ENCODE measurements at regions not wholly inside any gene's neighbourhood (a gene's known extent, or its start where the extent isn't known, plus 50 kb on each side); places are given as distances from the start of the nearest gene placed in this dataset.

DNA sequence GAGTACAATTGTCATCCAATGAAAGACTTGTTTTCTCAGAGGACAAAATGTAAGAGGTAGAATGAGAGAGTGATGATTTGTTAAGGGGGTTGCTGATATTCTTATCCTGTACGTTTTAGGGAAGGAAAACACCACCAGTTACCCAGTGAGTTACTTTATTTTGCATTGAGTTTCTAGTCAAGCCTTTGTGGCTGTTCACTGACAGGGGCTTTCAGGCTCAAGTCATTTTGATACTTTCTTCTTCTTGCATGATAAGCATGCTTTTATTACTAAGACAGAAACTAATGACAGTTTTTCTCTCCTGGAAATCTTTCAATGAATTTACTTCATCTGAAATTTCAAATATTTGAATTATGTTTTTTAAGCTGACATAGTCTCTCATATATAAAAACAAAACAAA is 710.2 kb upstream of the POM121L12 start:
- H3K4me3 ChIP-seq (ENCODE audit: low read depth, low read length): no peak overlapping the region
- TF ChIP-seq, protein P1, sequence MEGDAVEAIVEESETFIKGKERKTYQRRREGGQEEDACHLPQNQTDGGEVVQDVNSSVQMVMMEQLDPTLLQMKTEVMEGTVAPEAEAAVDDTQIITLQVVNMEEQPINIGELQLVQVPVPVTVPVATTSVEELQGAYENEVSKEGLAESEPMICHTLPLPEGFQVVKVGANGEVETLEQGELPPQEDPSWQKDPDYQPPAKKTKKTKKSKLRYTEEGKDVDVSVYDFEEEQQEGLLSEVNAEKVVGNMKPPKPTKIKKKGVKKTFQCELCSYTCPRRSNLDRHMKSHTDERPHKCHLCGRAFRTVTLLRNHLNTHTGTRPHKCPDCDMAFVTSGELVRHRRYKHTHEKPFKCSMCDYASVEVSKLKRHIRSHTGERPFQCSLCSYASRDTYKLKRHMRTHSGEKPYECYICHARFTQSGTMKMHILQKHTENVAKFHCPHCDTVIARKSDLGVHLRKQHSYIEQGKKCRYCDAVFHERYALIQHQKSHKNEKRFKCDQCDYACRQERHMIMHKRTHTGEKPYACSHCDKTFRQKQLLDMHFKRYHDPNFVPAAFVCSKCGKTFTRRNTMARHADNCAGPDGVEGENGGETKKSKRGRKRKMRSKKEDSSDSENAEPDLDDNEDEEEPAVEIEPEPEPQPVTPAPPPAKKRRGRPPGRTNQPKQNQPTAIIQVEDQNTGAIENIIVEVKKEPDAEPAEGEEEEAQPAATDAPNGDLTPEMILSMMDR (IDR thresholded peaks at IDR 0.05; ENCODE audit: low read depth, low read length): no peak

DNA sequence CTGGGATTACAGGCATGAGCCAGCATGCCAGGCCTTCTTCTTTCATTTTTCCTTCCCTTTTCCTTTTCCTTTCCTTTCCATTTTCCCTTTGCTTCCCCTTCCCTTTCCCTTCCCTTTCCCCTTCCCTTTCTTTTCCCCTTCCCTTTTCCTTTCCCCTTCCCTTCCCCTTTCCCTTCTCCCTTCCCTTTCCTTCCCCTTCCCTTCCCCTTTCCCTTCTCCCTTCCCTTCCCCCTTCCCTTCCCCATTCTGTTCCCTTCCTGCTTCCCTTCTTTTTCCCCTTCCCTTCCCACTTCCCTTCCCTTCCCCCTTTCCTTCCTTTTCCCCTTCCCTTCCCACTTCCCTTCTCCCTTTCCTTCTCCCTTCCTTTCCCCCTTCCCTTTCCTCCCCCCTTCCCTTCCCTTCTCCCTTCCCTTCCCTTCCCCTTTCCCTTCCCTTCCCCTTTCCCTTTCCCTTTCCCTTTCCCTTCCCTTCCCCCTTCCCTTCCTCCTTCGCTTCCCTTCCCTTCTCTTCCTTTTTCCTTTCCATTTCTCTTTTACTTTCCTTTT is 712.2 kb upstream of the POM121L12 start:
- TF ChIP-seq, protein P1 (IDR thresholded peaks at IDR 0.05; ENCODE audit: low read depth, low read length): no peak
- H3K4me3 ChIP-seq (ENCODE audit: low read depth, low read length): no peak overlapping the region

DNA sequence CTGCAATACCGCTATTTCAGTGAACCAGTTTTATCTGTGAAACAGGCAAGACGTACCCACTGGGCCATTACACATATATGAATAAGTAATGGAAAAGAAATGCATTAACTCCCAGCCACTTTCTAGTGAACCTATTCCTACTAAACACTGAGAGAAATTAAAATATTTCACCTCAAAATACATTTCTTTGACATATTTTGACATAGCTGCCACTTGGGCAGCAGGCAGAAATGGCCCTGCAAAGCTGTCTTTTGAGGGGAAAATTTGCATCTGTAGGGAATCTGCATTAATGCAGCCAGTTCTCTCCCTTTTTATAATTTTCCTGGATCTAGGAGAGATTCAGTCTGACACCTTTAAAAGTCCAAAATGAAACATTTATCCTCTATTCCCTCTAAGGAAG is 714.8 kb upstream of the POM121L12 start:
- no peak overlapping the region for H3K4me3 ChIP-seq (ENCODE audit: low read depth, low read length)
- TF ChIP-seq, protein P1 (IDR thresholded peaks at IDR 0.05; ENCODE audit: low read depth, low read length): no peak

DNA sequence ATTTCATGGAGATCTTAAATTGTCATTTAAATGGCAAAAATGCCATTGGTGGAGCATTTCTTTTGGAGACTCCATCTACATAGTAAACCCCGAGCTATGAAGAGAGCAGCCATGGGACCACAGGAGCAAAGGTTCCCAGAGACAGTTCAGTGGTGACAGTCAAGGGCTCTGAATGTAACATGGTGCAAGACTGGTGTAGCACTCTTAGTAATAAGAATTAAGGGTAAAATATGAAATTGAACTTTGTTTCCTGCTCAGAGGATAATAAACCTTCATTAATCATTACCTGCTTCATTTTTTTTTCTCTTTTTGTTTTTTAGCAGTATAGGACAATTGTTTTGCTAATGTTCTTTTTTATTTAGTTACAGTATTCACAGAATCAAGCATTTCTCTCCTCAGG is 717.5 kb upstream of the POM121L12 start:
- H3K4me3 ChIP-seq (ENCODE audit: low read depth, low read length): no peak overlapping the region
- TF ChIP-seq, protein P1 (IDR thresholded peaks at IDR 0.05; ENCODE audit: low read depth, low read length): no peak

DNA sequence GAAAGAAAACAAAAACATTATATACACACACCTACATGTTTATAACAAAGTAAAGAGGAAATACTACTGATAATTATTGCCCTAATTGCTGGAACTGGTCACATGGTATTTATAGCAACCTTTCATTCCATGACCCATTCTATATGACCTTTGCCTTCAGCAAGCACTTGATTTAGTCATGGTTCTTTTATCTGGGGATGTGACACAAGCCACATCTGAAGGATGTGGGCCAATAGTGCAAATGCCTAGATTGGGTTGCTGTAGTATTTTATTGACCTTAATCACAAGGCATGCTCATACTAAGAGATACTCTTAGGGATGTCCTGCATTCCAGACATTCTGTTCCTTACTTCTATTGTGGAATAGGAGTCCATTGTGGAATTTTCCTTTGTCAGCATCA is 723.5 kb upstream of the POM121L12 start:
- H3K4me3 ChIP-seq (ENCODE audit: low read depth, low read length): no peak overlapping the region
- TF ChIP-seq, protein P1 (IDR thresholded peaks at IDR 0.05; ENCODE audit: low read depth, low read length): no peak

DNA sequence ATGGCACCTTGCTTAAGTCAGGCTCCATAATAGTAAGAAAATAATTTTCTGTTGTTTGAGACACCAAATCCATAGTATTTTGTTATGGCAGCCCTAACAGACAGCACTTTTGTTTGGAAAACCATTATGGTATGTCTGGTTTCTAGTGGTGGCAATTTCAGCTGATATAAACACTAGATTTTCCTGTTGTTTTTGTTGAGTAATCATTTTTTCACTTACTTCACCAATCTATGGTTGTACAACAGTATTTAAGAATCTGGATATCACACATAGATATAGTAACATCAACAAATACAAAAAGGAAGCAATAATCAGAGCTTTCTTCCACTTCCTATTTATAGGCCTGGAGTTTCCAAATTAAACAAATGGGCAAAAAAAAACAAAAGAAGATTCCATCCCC is 725.8 kb upstream of the POM121L12 start:
- no peak overlapping the region for H3K4me3 ChIP-seq (ENCODE audit: low read depth, low read length)
- TF ChIP-seq, protein P1 (IDR thresholded peaks at IDR 0.05; ENCODE audit: low read depth, low read length): no peak

DNA sequence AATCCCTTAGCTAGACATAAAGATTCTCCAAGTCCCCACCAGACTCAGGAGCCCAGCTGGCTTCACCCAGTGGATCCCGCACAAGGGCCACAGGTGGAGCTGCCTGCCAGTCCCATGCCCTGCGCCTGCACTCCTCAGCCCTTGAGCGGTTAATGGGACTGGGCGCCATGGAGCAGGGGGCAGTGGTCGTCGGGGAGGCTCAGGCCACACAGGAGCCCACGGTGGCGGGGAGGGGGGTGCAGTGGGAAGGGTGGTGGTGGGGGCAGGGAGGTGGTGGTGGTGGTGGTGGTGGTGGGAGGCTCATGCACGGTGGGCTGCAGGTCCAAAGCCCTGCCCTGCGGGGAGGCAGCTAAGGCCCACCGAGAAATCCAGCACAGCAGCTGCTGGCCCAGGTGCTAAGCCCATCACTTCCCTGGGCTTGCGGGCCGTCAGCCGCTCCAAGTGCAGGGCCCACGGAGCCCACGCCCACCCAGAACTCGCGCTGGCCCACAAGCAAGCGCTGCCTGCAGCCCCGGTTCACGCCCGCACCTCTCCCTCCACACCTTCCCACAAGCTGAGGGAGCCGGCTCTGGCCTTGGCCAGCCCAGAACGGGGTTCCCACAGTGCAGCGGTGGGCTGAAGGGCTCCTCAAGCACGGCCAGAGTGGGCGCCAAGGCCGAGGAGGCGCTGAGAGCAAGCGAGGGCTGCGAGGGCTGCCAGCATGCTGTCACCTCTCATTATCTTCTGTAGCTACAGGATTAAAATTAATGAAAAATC is 732.5 kb upstream of the POM121L12 start:
- H3K4me3 ChIP-seq (ENCODE audit: low read depth, low read length): no peak overlapping the region
- TF ChIP-seq, protein P1 (IDR thresholded peaks at IDR 0.05; ENCODE audit: low read depth, low read length): no peak
